A549 (cell line): ENCODE measurements at regions not wholly inside any gene's neighbourhood (a gene's known extent, or its start where the extent isn't known, plus 50 kb on each side); places are given as distances from the start of the nearest gene placed in this dataset.

Experiments used
- ATAC-seq, 2 experiments: fragments of 200-7000 bp in 1 of 2; fragments of >200 bp in 1 of 2; cut with Nextera tagmentation in 1 of 2; cut with Tn5 transposase in 1 of 2; 3 replicates each; pipeline versions ENCODE4 v1.8.0 to v1.9.1; 2018 to 2020; ENCODE audit warnings: mild to moderate bottlenecking in 1 of 2, moderate library complexity in 1 of 2
- CTCF ChIA-PET: fragments of 300-600 bp; sonication (Branson Sonifier 250); formaldehyde crosslinking; extraction: SDS; loops from one replicate; lab custom pipeline; 2021; ENCODE audit warnings: antibody characterized with exemption, inconsistent platforms; lab: Yijun Ruan, JAX
- POLR2A ChIA-PET: fragments of 350-600 bp; formaldehyde crosslinking; extraction: SDS; loops from one replicate; lab custom pipeline; 2021; ENCODE audit warnings: antibody characterized with exemption, inconsistent platforms; lab: Yijun Ruan, JAX
- DNase-seq, 2 experiments: peaks; one replicate each; pipeline versions ENCODE4 v3.0.0 to v3.0.0-alpha.2; 2011 to 2016; ENCODE audit warnings: low read depth in 1 of 2, low spot score in 1 of 2
- FAIRE-seq: peaks from 2 replicates; lab custom pipeline; 2011; peaks lifted over from hg19 to GRCh38; lab: Jason Lieb, UNC
- H3K27ac ChIP-seq, 2 experiments: fragments of >200 bp; sonication (Bioruptor Twin); formaldehyde crosslinking; 3 replicates each; pipeline ENCODE4 v1.5.1; 2016 to 2017
- H3K4me1 ChIP-seq: fragments of >200 bp; sonication (Bioruptor Twin); formaldehyde crosslinking; 3 replicates; pipeline ENCODE4 v1.6.1; 2016
- H3K4me2 ChIP-seq: fragments of >200 bp; sonication (Bioruptor Twin); formaldehyde crosslinking; 3 replicates; pipeline ENCODE4 v1.6.1; 2016
- H3K4me3 ChIP-seq: fragments of >200 bp; sonication (Bioruptor Twin); formaldehyde crosslinking; 3 replicates; pipeline ENCODE4 v1.5.1; 2016
- H3K9me3 ChIP-seq: fragments of >200 bp; sonication (Bioruptor Twin); formaldehyde crosslinking; 3 replicates; pipeline ENCODE4 v1.6.1; 2016
- ATOH8 ChIP-seq: fragments of 250-450 bp; sonication (Bioruptor Pico); IDR thresholded peaks from 2 replicates; pipeline ENCODE4 v1.5.0; 2020; ENCODE audit warnings: low read depth, mild to moderate bottlenecking, moderate library complexity
- BCL3 ChIP-seq: fragments of >200 bp; sonication (Bioruptor Twin); formaldehyde crosslinking; IDR thresholded peaks from 3 replicates; pipeline ENCODE4 v1.6.1; 2016
- BHLHE40 ChIP-seq: IDR thresholded peaks from 2 replicates; pipeline ENCODE4 v1.6.1; 2012; ENCODE audit warnings: low read depth, low read length, inconsistent platforms
- CBX2 ChIP-seq: fragments of 200-600 bp; sonication (generic); IDR thresholded peaks from 2 replicates; pipeline ENCODE4 v1.6.1; 2016; ENCODE audit warnings: low read depth, mild to moderate bottlenecking, borderline replicate concordance
- CHD2 ChIP-seq: fragments of 150-350 bp; IDR thresholded peaks from 2 replicates; pipeline ENCODE4 v1.6.1; 2014; ENCODE audit warnings: low read length; ENCODE audit not compliant: partially characterized antibody
- CHD4 ChIP-seq: fragments of 200-600 bp; sonication (generic); IDR thresholded peaks from 2 replicates; pipeline ENCODE4 v1.6.1; 2016; ENCODE audit warnings: antibody characterized with exemption, mild to moderate bottlenecking, borderline replicate concordance
- EHF ChIP-seq: fragments of 250-450 bp; sonication (Bioruptor Pico); IDR thresholded peaks from 2 replicates; pipeline ENCODE4 v1.5.0; 2020; ENCODE audit warnings: mild to moderate bottlenecking
- FOSL2 ChIP-seq, 2 experiments: fragments of 450-650 bp in 1 of 2; fragments of >200 bp in 1 of 2; sonication (Bioruptor Twin) in 1 of 2; formaldehyde crosslinking; IDR thresholded peaks; 2 replicates each; pipeline versions ENCODE4 v1.5.0 to v1.6.1; 2016 to 2020; ENCODE audit warnings: mild to moderate bottlenecking in 1 of 2, moderate library complexity in 1 of 2
- HES2 ChIP-seq: fragments of >200 bp; sonication (Bioruptor Twin); formaldehyde crosslinking; IDR thresholded peaks from 2 replicates; pipeline ENCODE4 v1.6.1; 2016
- HOXA7 ChIP-seq: fragments of 250-450 bp; sonication (Bioruptor Pico); IDR thresholded peaks from 2 replicates; pipeline ENCODE4 v1.5.0; 2020; ENCODE audit warnings: mild to moderate bottlenecking, moderate library complexity
- HOXB5 ChIP-seq: fragments of 250-450 bp; sonication (Bioruptor Pico); IDR thresholded peaks from 2 replicates; pipeline ENCODE4 v1.5.0; 2020; ENCODE audit warnings: mild to moderate bottlenecking, moderate library complexity
- JUNB ChIP-seq: fragments of >200 bp; sonication (Bioruptor Twin); formaldehyde crosslinking; IDR thresholded peaks from 2 replicates; pipeline ENCODE4 v1.6.1; 2016
- KDM1A ChIP-seq: fragments of 200-600 bp; sonication (generic); IDR thresholded peaks from 2 replicates; pipeline ENCODE4 v1.6.1; 2016; ENCODE audit warnings: low read depth, mild to moderate bottlenecking
- KDM5A ChIP-seq: fragments of 200-600 bp; sonication (generic); IDR thresholded peaks from 2 replicates; pipeline ENCODE4 v1.6.1; 2016; ENCODE audit warnings: antibody characterized with exemption, mild to moderate bottlenecking
- MAFK ChIP-seq: fragments of 450-650 bp; IDR thresholded peaks from 2 replicates; pipeline ENCODE4 v1.6.1; 2014; ENCODE audit not compliant: partially characterized antibody
- MAZ ChIP-seq: fragments of 150-350 bp; IDR thresholded peaks from 2 replicates; pipeline ENCODE4 v1.6.1; 2014; ENCODE audit warnings: antibody characterized with exemption, low read depth, low read length, borderline replicate concordance
- NPAS2 ChIP-seq: fragments of 250-450 bp; sonication (Bioruptor Pico); IDR thresholded peaks from 2 replicates; pipeline ENCODE4 v1.8.0; 2022; ENCODE audit warnings: mild to moderate bottlenecking, moderate library complexity, borderline replicate concordance
- POLR2A ChIP-seq: IDR thresholded peaks from 2 replicates; pipeline ENCODE4 v1.6.1; 2012; ENCODE audit warnings: mild to moderate bottlenecking, low read length
- RAD21 ChIP-seq, 2 experiments: fragments of >200 bp in 1 of 2; sonication (Bioruptor Twin) in 1 of 2; formaldehyde crosslinking in 1 of 2; IDR thresholded peaks in 1 of 2; conservative IDR thresholded peaks in 1 of 2; 2 replicates in 1 of 2; 3 replicates in 1 of 2; pipeline ENCODE4 v1.6.1; 2012 to 2018; ENCODE audit warnings: inconsistent platforms in 1 of 2
- RARB ChIP-seq: fragments of 250-450 bp; sonication (Bioruptor Pico); IDR thresholded peaks from 2 replicates; pipeline ENCODE4 v1.8.0; 2021; ENCODE audit warnings: mild to moderate bottlenecking, moderate library complexity
- RCOR1 ChIP-seq: fragments of 150-350 bp; IDR thresholded peaks from 2 replicates; pipeline ENCODE4 v1.6.1; 2014; ENCODE audit warnings: antibody characterized with exemption, low read length, low read depth
- RFX5 ChIP-seq: fragments of 450-650 bp; IDR thresholded peaks from 2 replicates; pipeline ENCODE4 v1.7.1; 2014; ENCODE audit warnings: antibody characterized with exemption, mild to moderate bottlenecking, moderate library complexity
- SREBF2 ChIP-seq: fragments of 450-650 bp; IDR thresholded peaks from 2 replicates; pipeline ENCODE4 v1.6.1; 2014; ENCODE audit warnings: mild to moderate bottlenecking, moderate library complexity
- TFCP2L1 ChIP-seq: fragments of 250-450 bp; sonication (Bioruptor Pico); IDR thresholded peaks from 2 replicates; pipeline ENCODE4 v1.5.0; 2021; ENCODE audit warnings: mild to moderate bottlenecking
- TP53 ChIP-seq: fragments of 250-450 bp; sonication (Bioruptor Pico); IDR thresholded peaks from 2 replicates; pipeline ENCODE4 v1.5.0; 2021; ENCODE audit warnings: mild to moderate bottlenecking, moderate library complexity
- USF2 ChIP-seq: fragments of 450-650 bp; IDR thresholded peaks from 2 replicates; pipeline ENCODE4 v1.6.1; 2014; ENCODE audit warnings: antibody characterized with exemption
- ZC3H11A ChIP-seq: fragments of 450-650 bp; IDR thresholded peaks from 2 replicates; pipeline ENCODE4 v1.6.1; 2014; ENCODE audit warnings: antibody characterized with exemption, mild to moderate bottlenecking
- ZFP36 ChIP-seq: fragments of 450-650 bp; IDR thresholded peaks from 2 replicates; pipeline ENCODE4 v1.6.1; 2014; ENCODE audit warnings: borderline replicate concordance; ENCODE audit not compliant: partially characterized antibody
- ZNF302 ChIP-seq: fragments of 250-450 bp; sonication (Bioruptor Pico); IDR thresholded peaks from 2 replicates; pipeline ENCODE4 v1.9.0; 2021; ENCODE audit warnings: inconsistent platforms, mild to moderate bottlenecking, moderate library complexity
- WGBS: methylation state at CpG from one replicate; pipeline ENCODE4 v1.1.6; 2017; ENCODE audit errors: missing lambda C conversion rate; 5-methylcytosine and 5-hydroxymethylcytosine counted together
- TF ChIP-seq, protein P1 (sequence below): fragments of 200-600 bp; sonication (generic); IDR thresholded peaks from 2 replicates; pipeline ENCODE4 v1.6.1; 2016; ENCODE audit warnings: antibody characterized with exemption, mild to moderate bottlenecking, moderate library complexity
- TF ChIP-seq, protein P2 (sequence below): IDR thresholded peaks from 2 replicates; pipeline ENCODE4 v1.6.1; 2012; ENCODE audit warnings: low read depth, borderline replicate concordance

DNA sequence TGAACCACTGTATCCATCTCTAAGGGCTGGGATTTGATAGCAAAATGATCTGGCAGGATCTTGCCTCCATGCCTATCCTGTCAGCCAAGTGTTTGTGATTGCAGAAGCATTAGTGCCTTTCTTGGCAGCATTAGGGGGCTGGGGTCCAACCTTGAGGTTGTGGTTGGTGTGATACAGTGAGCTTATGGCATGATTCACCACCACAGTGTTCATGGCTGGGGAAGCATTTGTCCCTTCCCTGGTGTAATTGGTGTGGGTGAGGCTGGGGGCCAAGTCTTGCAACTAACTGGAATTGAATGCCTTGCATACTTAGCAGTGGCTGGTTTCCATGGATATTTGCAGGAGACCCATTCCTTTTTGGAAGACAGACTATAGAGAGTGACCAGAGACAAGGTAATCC, 271.0 kb upstream of the TBL1XR1 start:
- no peaks in the 10 kb centered on the region for H3K4me1 ChIP-seq
- H3K4me2 ChIP-seq: no peak overlapping the region
- DNase-seq (no peak), FAIRE-seq (no peak), ATAC-seq (no peak)
- no peak overlapping the region for H3K4me3 ChIP-seq
- no peaks in the 10 kb centered on the region for H3K9me3 ChIP-seq
- CTCF ChIA-PET: no interaction called here
- POLR2A ChIA-PET: no interaction called here
- TF ChIP-seq KDM1A: no peak
- TF ChIP-seq CHD4: no peak
- no peak for TF ChIP-seq POLR2A
- TF ChIP-seq EHF (CRISPR knock-in tag): no peak
- TF ChIP-seq NPAS2 (CRISPR knock-in tag): no peak
- TF ChIP-seq USF2: no peak
- TF ChIP-seq KDM5A: no peak
- no peak for TF ChIP-seq RFX5
- no peak for TF ChIP-seq BCL3
- TF ChIP-seq MAFK: no peak
- no peak for TF ChIP-seq ZC3H11A
- TF ChIP-seq CHD2: no peak
- TF ChIP-seq FOSL2 (IDR thresholded peaks at IDR 0.05): no peak
- no peak for TF ChIP-seq FOSL2 (CRISPR knock-in tag; IDR thresholded peaks at IDR 0.05)
- TF ChIP-seq, protein P1, sequence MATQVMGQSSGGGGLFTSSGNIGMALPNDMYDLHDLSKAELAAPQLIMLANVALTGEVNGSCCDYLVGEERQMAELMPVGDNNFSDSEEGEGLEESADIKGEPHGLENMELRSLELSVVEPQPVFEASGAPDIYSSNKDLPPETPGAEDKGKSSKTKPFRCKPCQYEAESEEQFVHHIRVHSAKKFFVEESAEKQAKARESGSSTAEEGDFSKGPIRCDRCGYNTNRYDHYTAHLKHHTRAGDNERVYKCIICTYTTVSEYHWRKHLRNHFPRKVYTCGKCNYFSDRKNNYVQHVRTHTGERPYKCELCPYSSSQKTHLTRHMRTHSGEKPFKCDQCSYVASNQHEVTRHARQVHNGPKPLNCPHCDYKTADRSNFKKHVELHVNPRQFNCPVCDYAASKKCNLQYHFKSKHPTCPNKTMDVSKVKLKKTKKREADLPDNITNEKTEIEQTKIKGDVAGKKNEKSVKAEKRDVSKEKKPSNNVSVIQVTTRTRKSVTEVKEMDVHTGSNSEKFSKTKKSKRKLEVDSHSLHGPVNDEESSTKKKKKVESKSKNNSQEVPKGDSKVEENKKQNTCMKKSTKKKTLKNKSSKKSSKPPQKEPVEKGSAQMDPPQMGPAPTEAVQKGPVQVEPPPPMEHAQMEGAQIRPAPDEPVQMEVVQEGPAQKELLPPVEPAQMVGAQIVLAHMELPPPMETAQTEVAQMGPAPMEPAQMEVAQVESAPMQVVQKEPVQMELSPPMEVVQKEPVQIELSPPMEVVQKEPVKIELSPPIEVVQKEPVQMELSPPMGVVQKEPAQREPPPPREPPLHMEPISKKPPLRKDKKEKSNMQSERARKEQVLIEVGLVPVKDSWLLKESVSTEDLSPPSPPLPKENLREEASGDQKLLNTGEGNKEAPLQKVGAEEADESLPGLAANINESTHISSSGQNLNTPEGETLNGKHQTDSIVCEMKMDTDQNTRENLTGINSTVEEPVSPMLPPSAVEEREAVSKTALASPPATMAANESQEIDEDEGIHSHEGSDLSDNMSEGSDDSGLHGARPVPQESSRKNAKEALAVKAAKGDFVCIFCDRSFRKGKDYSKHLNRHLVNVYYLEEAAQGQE: no peak
- TF ChIP-seq RARB (CRISPR knock-in tag): no peak
- no peak for TF ChIP-seq ZNF302 (CRISPR knock-in tag)
- no peak for TF ChIP-seq ZFP36
- TF ChIP-seq MAZ: no peak
- TF ChIP-seq TP53 (CRISPR knock-in tag): no peak
- no peak for TF ChIP-seq HES2
- no peak overlapping the region for H3K27ac ChIP-seq

GRCh38 chr3:177468816-177469215, 271.5 kb upstream of the TBL1XR1 start:
- POLR2A ChIA-PET: no interaction called here
- no peak overlapping the region for H3K27ac ChIP-seq
- ATAC-seq: no peak
- no peak overlapping the region for H3K4me3 ChIP-seq
- no peak overlapping the region for H3K4me2 ChIP-seq
- DNase-seq: no peak
- H3K9me3 ChIP-seq: no peaks in the 10 kb centered on the region
- CTCF ChIA-PET: no interaction called here
- no peaks in the 10 kb centered on the region for H3K4me1 ChIP-seq
- TF ChIP-seq SREBF2 (no peak), ATOH8 (CRISPR knock-in tag) (no peak), HOXA7 (no peak), CBX2 (no peak), BCL3 (no peak), TFCP2L1 (CRISPR knock-in tag) (no peak), RARB (CRISPR knock-in tag) (no peak), HOXB5 (CRISPR knock-in tag) (no peak), ZC3H11A (no peak), RCOR1 (no peak), BHLHE40 (no peak), JUNB (no peak), RFX5 (no peak), RAD21 (conservative IDR thresholded peaks at IDR 0.05 in 1 of 2, IDR thresholded peaks at IDR 0.05 in 1 of 2) (no peak)
- TF ChIP-seq, protein P2, sequence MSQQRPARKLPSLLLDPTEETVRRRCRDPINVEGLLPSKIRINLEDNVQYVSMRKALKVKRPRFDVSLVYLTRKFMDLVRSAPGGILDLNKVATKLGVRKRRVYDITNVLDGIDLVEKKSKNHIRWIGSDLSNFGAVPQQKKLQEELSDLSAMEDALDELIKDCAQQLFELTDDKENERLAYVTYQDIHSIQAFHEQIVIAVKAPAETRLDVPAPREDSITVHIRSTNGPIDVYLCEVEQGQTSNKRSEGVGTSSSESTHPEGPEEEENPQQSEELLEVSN: no peak
- FAIRE-seq: no peak
- WGBS: 96% methylated on average over 1 of the region's 1 CpG
